Subcutaneous abdominal adipose tissue (tissue), 5 donors: ENCODE measurements at regions not wholly inside any gene's neighbourhood (a gene's known extent, or its start where the extent isn't known, plus 50 kb on each side); places are given as distances from the start of the nearest gene placed in this dataset.
A peak's percentile ranks its signal among the peaks of the same experiment; 100 is the strongest.
"Not testable (repeated sequence)": the region's sequence is repeated elsewhere in the genome, so short reads cannot be mapped to it uniquely, and the experiment has no call there.

Source experiments
- H3K27ac ChIP-seq: one replicate; pipeline ENCODE4 v1.7.0; 2013; ENCODE audit warnings: low read depth, mild to moderate bottlenecking, inconsistent platforms, low read length, moderate library complexity
- H3K27me3 ChIP-seq, 5 donors: one replicate each; pipeline ENCODE4 v1.7.0; 2013; ENCODE audit warnings: low read length in 5 of 5, inconsistent platforms in 1 of 5; ENCODE audit not compliant: control insufficient read depth in 5 of 5, insufficient read depth in 4 of 5
- H3K36me3 ChIP-seq, 5 donors: one replicate each; pipeline ENCODE4 v1.7.0; 2013; ENCODE audit warnings: low read length in 5 of 5; ENCODE audit not compliant: control insufficient read depth in 5 of 5, insufficient read depth in 5 of 5
- H3K4me1 ChIP-seq, 5 donors: one replicate each; pipeline ENCODE4 v1.7.0; 2013; ENCODE audit warnings: low read length in 5 of 5, mild to moderate bottlenecking in 3 of 5, moderate library complexity in 1 of 5; ENCODE audit not compliant: control insufficient read depth in 5 of 5, insufficient read depth in 5 of 5
- H3K4me3 ChIP-seq, 5 donors: one replicate each; pipeline ENCODE4 v1.7.0; 2013; ENCODE audit warnings: low read length in 5 of 5, low read depth in 1 of 5
- H3K9ac ChIP-seq, 5 donors: one replicate each; pipeline ENCODE4 v1.7.0; 2013; ENCODE audit warnings: low read length in 5 of 5, mild to moderate bottlenecking in 4 of 5, moderate library complexity in 3 of 5
- H3K9me3 ChIP-seq, 5 donors: one replicate each; pipeline ENCODE4 v1.7.0; 2013; ENCODE audit warnings: low read length in 5 of 5; ENCODE audit not compliant: control insufficient read depth in 5 of 5
- donor health status: healthy.
- donor health status: healthy.
- donor health status: healthy.
- donor health status: healthy.
- donor health status: healthy.

DNA sequence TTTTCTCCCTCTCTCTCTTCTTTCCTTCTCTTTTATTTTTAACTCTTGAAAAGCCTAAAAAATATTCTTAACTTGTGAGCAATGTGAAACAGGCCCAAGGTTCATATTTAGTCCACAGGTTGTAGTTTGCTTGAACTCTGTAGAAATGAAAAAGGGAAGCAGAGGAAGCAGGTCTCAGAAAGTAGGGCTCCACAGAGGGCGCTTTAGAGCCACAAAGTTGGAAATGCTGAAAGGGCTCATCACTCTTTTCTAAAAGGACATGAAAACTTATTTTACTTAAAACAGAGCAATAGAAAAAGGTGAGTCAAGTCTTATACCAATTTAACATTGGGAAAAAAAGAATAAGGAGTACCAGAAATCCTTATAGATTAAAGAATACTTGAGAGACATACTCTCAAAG is 247.0 kb downstream of the USP25 start:
- H3K4me3 ChIP-seq = no peak overlapping the region
- no peak overlapping the region for H3K27ac ChIP-seq

DNA sequence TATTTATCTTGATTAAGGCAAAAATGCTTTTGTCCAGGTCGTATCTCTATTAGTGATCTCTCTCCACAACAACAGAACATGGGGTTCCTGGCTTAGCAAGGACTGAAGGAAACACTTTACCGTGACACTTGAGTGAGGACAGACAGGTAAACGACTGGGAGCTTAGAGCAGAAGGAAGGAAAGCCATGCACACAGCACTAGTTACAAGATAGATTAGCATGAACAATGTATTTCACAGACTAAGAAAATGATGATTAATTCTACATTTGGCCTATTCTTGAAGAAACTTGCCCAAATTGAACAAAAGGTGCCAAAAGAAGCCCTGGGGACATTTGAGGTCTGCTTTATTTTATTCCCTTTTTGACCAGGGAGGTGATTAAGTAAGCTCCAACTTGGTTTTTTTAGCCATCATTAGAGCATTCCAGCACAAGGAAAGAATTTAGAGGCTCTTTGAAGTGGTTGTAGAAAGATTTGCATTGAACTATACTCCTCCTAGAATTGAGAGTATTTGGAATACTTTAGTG is 248.5 kb downstream of the USP25 start:
- Histone ChIP-seq H3K4me3 (no peak overlapping the region), H3K9ac (no peak overlapping the region), H3K4me1 (no peaks in the 10 kb centered on the region), H3K9me3 (no peaks in the 10 kb centered on the region), H3K27ac (no peak overlapping the region), H3K27me3 (no peaks in the 10 kb centered on the region), H3K36me3 (no peaks in the 10 kb centered on the region)

More for the DNA sequence above, 247.0 kb downstream of the USP25 start:
- Histone ChIP-seq H3K9me3 (no peaks in the 10 kb centered on the region), H3K36me3 (no peaks in the 10 kb centered on the region), H3K4me1 (no peaks in the 10 kb centered on the region), H3K27me3 (no peaks in the 10 kb centered on the region), H3K9ac (no peak overlapping the region)

DNA sequence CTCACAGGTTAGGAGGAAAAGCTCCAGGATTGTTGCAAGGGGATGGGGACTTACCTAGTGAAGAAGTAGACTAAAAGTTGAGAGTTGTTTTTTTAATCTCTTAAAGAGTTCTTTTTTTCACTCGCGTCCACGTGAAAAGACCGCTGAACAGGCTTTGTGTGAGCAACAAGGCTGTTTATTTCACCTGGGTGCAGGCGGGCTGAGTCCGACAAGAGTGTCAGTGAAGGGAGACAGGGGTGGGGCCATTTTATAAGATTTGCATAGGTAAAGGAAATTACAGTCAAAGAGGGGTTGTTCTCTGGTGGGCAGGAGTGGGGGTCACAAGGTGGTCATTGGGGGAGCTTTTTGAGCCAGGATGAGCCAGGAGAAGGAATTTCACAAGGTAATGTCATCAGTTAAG is 249.7 kb downstream of the USP25 start:
- H3K27ac ChIP-seq, H3K9me3 ChIP-seq, H3K9ac ChIP-seq, H3K36me3 ChIP-seq, H3K4me3 ChIP-seq, H3K4me1 ChIP-seq, H3K27me3 ChIP-seq: not testable (repeated sequence)

DNA sequence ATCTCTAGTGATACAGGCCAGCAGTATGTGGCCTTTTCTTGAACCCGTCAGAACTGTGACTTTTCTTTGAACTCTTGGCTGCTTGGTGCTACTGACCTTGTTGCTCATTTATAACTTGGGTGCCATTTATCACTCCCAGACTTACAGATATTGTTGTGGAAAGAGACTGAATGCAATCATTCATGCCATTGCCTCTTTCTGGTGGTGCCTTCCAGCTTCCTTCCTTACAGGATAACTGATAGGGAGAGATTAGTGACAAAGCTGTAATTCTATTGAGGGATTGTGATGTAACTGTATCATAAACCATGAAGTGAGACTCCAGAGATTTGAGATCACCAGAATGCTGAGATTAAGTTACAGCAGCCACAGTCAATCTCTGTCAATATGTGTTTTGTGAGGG is 256.5 kb downstream of the USP25 start:
- Histone ChIP-seq H3K9me3 (no peaks in the 10 kb centered on the region), H3K36me3 (no peaks in the 10 kb centered on the region), H3K27ac (no peak overlapping the region)

DNA sequence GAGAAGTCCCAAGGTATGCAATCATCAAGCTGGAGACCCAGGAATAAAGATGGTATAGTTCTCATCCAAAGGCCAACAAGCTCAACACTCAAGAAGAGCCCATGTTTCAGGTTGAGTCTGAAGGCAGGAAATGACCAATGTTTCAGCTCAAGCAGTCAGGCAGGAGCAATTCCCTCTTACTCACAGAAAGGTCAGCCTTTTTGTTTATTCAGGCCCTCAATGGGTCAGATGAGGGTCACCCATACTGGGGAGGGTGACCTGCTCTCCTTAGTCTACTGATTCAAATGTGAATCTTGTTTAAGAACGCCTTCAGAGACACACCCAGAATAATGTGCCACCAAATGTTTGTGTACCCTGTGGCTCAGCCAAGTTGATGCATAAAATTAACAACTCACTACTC is 262.4 kb downstream of the USP25 start:
- Histone ChIP-seq H3K9me3 (no peaks in the 10 kb centered on the region), H3K4me3 (no peak overlapping the region), H3K27ac (no peak overlapping the region), H3K36me3 (no peaks in the 10 kb centered on the region), H3K4me1 (no peaks in the 10 kb centered on the region), H3K27me3 (no peaks in the 10 kb centered on the region), H3K9ac (no peak overlapping the region)

More for the DNA sequence above, 256.5 kb downstream of the USP25 start:
- Histone ChIP-seq H3K27me3 (no peaks in the 10 kb centered on the region), H3K9ac (no peak overlapping the region), H3K4me1 (no peaks in the 10 kb centered on the region), H3K4me3 (no peak overlapping the region)

DNA sequence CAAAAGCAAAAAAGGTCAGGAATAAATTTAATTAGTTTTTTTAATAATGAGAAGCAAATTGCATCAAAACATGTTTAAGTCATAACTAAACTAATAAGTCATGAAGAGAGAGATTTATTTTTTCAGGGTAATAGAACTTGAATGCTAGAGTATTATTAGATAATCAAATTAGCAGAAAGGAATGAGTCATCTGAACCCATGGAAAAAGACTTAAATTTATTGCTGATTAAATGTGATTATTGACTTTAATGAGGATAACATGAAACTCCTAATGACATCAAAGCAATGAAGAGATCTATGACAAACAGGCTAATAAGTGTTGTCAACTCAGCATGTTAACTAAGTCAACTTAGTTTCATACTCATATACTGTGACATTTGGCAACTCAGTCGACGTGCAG is 264.2 kb downstream of the USP25 start:
- Histone ChIP-seq H3K36me3 (no peaks in the 10 kb centered on the region), H3K27ac (no peak overlapping the region)

DNA sequence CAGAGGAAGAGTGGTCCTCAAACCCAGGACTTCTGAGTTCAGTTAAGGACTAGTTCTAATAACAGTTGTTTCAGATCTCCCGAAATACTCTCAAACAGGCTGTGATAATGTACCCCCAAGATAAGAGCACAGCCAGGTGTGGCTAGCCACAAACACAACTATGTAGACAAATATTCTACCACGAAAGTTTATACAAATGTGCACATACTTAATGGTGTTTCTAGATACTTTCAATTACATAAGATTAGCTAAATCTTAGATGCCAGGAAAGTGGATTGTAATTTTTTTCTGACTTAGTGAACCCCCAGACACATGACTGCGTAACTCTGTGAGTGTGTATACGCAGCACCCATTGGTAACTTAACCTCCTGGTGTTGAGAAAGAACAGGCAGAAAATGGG is 270.0 kb downstream of the USP25 start:
- no peaks in the 10 kb centered on the region for H3K36me3 ChIP-seq
- no peak overlapping the region for H3K4me3 ChIP-seq
- H3K4me1 ChIP-seq = peaks cover 0 to 4% (median 0%) of the 10 kb centered on the region in 5 donors
- no peak overlapping the region for H3K9ac ChIP-seq
- H3K9me3 ChIP-seq = no peaks in the 10 kb centered on the region
- no peaks in the 10 kb centered on the region for H3K27me3 ChIP-seq
- no peak overlapping the region for H3K27ac ChIP-seq

More for the DNA sequence above, 264.2 kb downstream of the USP25 start:
- Histone ChIP-seq H3K4me3 (no peak overlapping the region), H3K9me3 (no peaks in the 10 kb centered on the region), H3K27me3 (no peaks in the 10 kb centered on the region), H3K4me1 (peaks cover 0 to 4% (median 0%) of the 10 kb centered on the region in 5 donors), H3K9ac (no peak overlapping the region)

DNA sequence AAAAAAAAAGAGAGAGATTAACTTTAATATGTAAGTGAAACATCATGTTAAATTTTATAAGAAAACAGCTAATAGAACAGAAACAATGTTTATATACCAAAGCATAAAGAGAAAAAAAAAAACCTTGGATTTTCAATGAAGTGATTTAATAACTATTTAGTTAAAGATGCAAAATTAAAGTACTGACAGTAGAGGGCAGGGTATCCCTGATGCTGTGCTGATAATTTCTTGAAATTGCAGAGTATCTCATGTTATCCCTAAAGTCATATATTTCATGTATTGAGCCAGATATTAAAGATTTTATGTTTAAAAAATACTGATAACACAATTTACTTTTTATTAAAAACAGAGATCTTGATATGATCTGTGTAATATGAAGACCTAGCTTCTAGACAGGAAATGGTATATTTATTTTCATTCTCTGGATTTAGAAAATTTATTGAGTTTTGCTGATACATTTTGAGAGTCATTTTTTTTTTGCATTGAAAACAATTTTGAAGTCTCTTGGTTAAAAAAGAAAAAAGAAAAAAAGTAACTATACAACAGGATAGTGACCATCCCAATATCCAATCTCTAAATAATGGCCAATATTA is 273.2 kb downstream of the USP25 start:
- Histone ChIP-seq H3K36me3 (no peaks in the 10 kb centered on the region), H3K4me3 (no peak overlapping the region), H3K27ac (no peak overlapping the region), H3K9ac (no peak overlapping the region), H3K9me3 (no peaks in the 10 kb centered on the region), H3K27me3 (no peaks in the 10 kb centered on the region), H3K4me1 (peaks cover 0 to under 1% (median 0%) of the 10 kb centered on the region in 5 donors)

DNA sequence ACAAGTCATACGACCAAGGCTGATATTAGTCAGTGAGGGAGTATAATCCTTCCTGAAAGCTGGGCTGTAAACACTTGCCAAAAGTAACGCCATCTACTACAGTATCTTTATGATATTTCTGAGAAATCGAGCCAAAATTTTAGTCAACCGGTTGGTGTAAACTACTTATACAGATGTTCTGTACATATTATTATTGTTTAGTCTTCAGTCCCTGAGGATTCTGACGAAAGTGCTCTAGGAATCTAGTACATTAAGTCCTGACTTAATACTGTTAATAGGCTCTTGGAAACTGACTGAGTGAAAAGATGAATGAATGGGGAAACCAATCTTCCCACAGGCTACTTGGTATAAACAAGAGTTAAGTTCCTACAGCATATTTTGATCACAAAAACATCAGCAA is 274.3 kb downstream of the USP25 start:
- Histone ChIP-seq H3K4me3 (peak overlapping the region in 1 of 5 donors; percentile 23), H3K36me3 (no peaks in the 10 kb centered on the region), H3K9me3 (no peaks in the 10 kb centered on the region), H3K9ac (peak overlapping the region in 1 of 5 donors; percentile 42), H3K27ac (no peak overlapping the region), H3K4me1 (no peaks in the 10 kb centered on the region), H3K27me3 (no peaks in the 10 kb centered on the region)

DNA sequence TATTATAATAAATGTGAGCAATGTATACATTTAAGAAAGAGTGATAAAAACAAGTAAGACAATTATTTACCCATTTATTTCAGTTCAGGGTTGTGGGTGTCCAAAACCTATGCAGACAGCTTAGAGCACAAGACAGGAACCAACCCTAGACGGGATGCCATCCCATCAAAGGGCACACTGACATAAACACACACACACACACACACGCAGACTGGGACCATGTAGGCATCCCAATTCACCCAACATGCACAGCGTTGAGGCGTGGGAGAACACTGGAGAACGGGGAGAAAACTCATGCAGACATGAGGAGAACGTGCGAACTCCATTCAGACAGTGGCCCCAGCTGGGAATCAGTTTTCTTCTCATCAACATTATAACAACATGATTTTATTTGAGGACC is 274.7 kb downstream of the USP25 start:
- no peak overlapping the region for H3K9ac ChIP-seq
- no peak overlapping the region for H3K27ac ChIP-seq
- no peak overlapping the region for H3K4me3 ChIP-seq
- no peaks in the 10 kb centered on the region for H3K4me1 ChIP-seq
- H3K36me3 ChIP-seq = no peaks in the 10 kb centered on the region
- no peaks in the 10 kb centered on the region for H3K27me3 ChIP-seq
- H3K9me3 ChIP-seq = no peaks in the 10 kb centered on the region
